ENCODE measurements at regions not wholly inside any gene's neighbourhood (a gene's known extent, or its start where the extent isn't known, plus 50 kb on each side); places are given as distances from the start of the nearest gene placed in this dataset.

- Histone ChIP-seq H3K4me2 (no peak overlapping the region), H3K36me3 (replicated peaks; ENCODE audit: insufficient read depth, low read depth) (no peaks in the 10 kb centered on the region), H4K20me1 (ENCODE audit: insufficient read depth, poor library complexity, severe bottlenecking) (no peaks in the 10 kb centered on the region), H3K4me3 (no peak overlapping the region), H3K9me2 (replicated peaks; ENCODE audit: insufficient read depth) (no peaks in the 10 kb centered on the region), H3K79me2 (no peaks in the 10 kb centered on the region), H3K27ac (no peak overlapping the region), H2AFZ (no peak overlapping the region), H3K27me3 (no peaks in the 10 kb centered on the region), H3K4me1 (ENCODE audit: insufficient read depth) (no peaks in the 10 kb centered on the region), H3K9me3 (ENCODE audit: low read depth) (no peaks in the 10 kb centered on the region)
- DNase-seq (ENCODE audit: low spot score), result no peak
- 87% methylated on average over 5 of the region's 5 CpGs for WGBS (ENCODE audit: low lambda C conversion rate, missing lambda C conversion rate)
- no peak for TF ChIP-seq EZH2phosphoT487 (IDR thresholded peaks at IDR 0.05; ENCODE audit: low read depth, severe bottlenecking, unreplicated experiment)
- no peak for TF ChIP-seq CTCF (IDR thresholded peaks at IDR 0.05; ENCODE audit: poor library complexity)
- no peak for TF ChIP-seq EZH2 (IDR thresholded peaks at IDR 0.05; ENCODE audit: borderline replicate concordance)
These were observed 489.2 kb downstream of the EPHA7 start for GRCh38 chr6:92930171-92930570.

- no peaks in the 10 kb centered on the region for H4K20me1 ChIP-seq (ENCODE audit: insufficient read depth, poor library complexity, severe bottlenecking)
- WGBS (ENCODE audit: low lambda C conversion rate, missing lambda C conversion rate), result 69% methylated on average over 5 of the region's 5 CpGs
- no peak overlapping the region for H3K4me3 ChIP-seq
- no peaks in the 10 kb centered on the region for H3K9me2 ChIP-seq (replicated peaks; ENCODE audit: insufficient read depth)
- H3K4me2 ChIP-seq, result no peak overlapping the region
- no peaks in the 10 kb centered on the region for H3K4me1 ChIP-seq (ENCODE audit: insufficient read depth)
- no peaks in the 10 kb centered on the region for H3K9me3 ChIP-seq (ENCODE audit: low read depth)
- no peak for TF ChIP-seq CTCF (IDR thresholded peaks at IDR 0.05; ENCODE audit: poor library complexity)
- TF ChIP-seq EZH2 (IDR thresholded peaks at IDR 0.05; ENCODE audit: borderline replicate concordance), result no peak
- no peak for TF ChIP-seq EZH2phosphoT487 (IDR thresholded peaks at IDR 0.05; ENCODE audit: low read depth, severe bottlenecking, unreplicated experiment)
- H3K27ac ChIP-seq, result no peak overlapping the region
- H3K79me2 ChIP-seq, result no peaks in the 10 kb centered on the region
- H3K36me3 ChIP-seq (replicated peaks; ENCODE audit: insufficient read depth, low read depth), result no peaks in the 10 kb centered on the region
- H3K27me3 ChIP-seq, result no peaks in the 10 kb centered on the region
- DNase-seq (ENCODE audit: low spot score), result no peak
- H2AFZ ChIP-seq, result no peak overlapping the region
These were observed 497.0 kb downstream of the EPHA7 start for GRCh38 chr6:92922216-92922806.

- Histone ChIP-seq H3K79me2 (no peaks in the 10 kb centered on the region), H3K9me3 (ENCODE audit: low read depth) (no peaks in the 10 kb centered on the region), H3K4me3 (no peak overlapping the region), H3K4me2 (no peak overlapping the region), H3K4me1 (ENCODE audit: insufficient read depth) (no peaks in the 10 kb centered on the region), H3K36me3 (replicated peaks; ENCODE audit: insufficient read depth, low read depth) (no peaks in the 10 kb centered on the region), H3K27me3 (no peaks in the 10 kb centered on the region), H3K27ac (no peak overlapping the region), H4K20me1 (ENCODE audit: insufficient read depth, poor library complexity, severe bottlenecking) (no peaks in the 10 kb centered on the region), H3K9me2 (replicated peaks; ENCODE audit: insufficient read depth) (no peaks in the 10 kb centered on the region), H2AFZ (no peak overlapping the region)
- TF ChIP-seq EZH2 (IDR thresholded peaks at IDR 0.05; ENCODE audit: borderline replicate concordance), result no peak
- TF ChIP-seq CTCF (IDR thresholded peaks at IDR 0.05; ENCODE audit: poor library complexity), result no peak
- no peak for TF ChIP-seq EZH2phosphoT487 (IDR thresholded peaks at IDR 0.05; ENCODE audit: low read depth, severe bottlenecking, unreplicated experiment)
- WGBS (ENCODE audit: low lambda C conversion rate, missing lambda C conversion rate), result 96% methylated on average over 2 of the region's 2 CpGs
- no peak for DNase-seq (ENCODE audit: low spot score)
These were observed 503.9 kb downstream of the EPHA7 start for GRCh38 chr6:92915466-92915865.

All from hepatocyte (in vitro differentiated cells).